H9 (cell line): ENCODE measurements at regions not wholly inside any gene's neighbourhood (a gene's known extent, or its start where the extent isn't known, plus 50 kb on each side); places are given as distances from the start of the nearest gene placed in this dataset.

ENCODE experiments used
- DNase-seq: peaks from one replicate; pipeline ENCODE4 v3.0.0-alpha.2; 2017
- H2AFZ ChIP-seq: one replicate; pipeline ENCODE4 v1.6.1; 2013; ENCODE audit warnings: mild to moderate bottlenecking, low read length, control low read depth, moderate library complexity
- H2AK5ac ChIP-seq: 2 replicates; pipeline ENCODE4 v1.6.1; 2013; ENCODE audit warnings: low read length, control low read depth, mixed read lengths; ENCODE audit not compliant: insufficient read length
- H2BK120ac ChIP-seq: one replicate; pipeline ENCODE4 v1.6.1; 2013; ENCODE audit warnings: low read depth, mild to moderate bottlenecking, low read length, control low read depth, inconsistent platforms; ENCODE audit not compliant: poor library complexity, severe bottlenecking
- H2BK12ac ChIP-seq: 2 replicates; pipeline ENCODE4 v1.6.1; 2013; ENCODE audit warnings: low read length, control low read depth, mixed read lengths, low read depth; ENCODE audit not compliant: insufficient read length
- H2BK15ac ChIP-seq: 2 replicates; pipeline ENCODE4 v1.6.1; 2013; ENCODE audit warnings: low read depth, low read length, control low read depth
- H2BK20ac ChIP-seq: one replicate; pipeline ENCODE4 v1.6.1; 2013; ENCODE audit warnings: low read depth, mild to moderate bottlenecking, low read length, control low read depth, inconsistent platforms; ENCODE audit not compliant: poor library complexity, severe bottlenecking
- H2BK5ac ChIP-seq: 2 replicates; pipeline ENCODE4 v1.6.1; 2013; ENCODE audit warnings: low read length, control low read depth, mixed read lengths; ENCODE audit not compliant: insufficient read length
- H3K14ac ChIP-seq: 2 replicates; pipeline ENCODE4 v1.6.1; 2013; ENCODE audit warnings: low read length, control low read depth; ENCODE audit not compliant: insufficient read depth
- H3K18ac ChIP-seq: 2 replicates; pipeline ENCODE4 v1.6.1; 2013; ENCODE audit warnings: low read depth, mild to moderate bottlenecking, mixed read lengths, low read length, control low read depth; ENCODE audit not compliant: insufficient read length
- H3K23ac ChIP-seq: 2 replicates; pipeline ENCODE4 v1.6.1; 2013; ENCODE audit warnings: low read length, control low read depth, mixed read lengths, low read depth; ENCODE audit not compliant: insufficient read length
- H3K23me2 ChIP-seq: 2 replicates; pipeline ENCODE4 v1.6.1; 2013; ENCODE audit warnings: low read depth, mild to moderate bottlenecking, mixed read lengths, low read length, control low read depth; ENCODE audit not compliant: insufficient read length, poor library complexity, severe bottlenecking
- H3K27ac ChIP-seq: 2 replicates; pipeline ENCODE4 v1.5.1; 2013; ENCODE audit warnings: low read length, control low read depth, mixed read lengths, low read depth; ENCODE audit not compliant: insufficient read length
- H3K27me3 ChIP-seq: 2 replicates; pipeline ENCODE4 v1.6.1; 2013; ENCODE audit warnings: low read length, control low read depth, inconsistent platforms; ENCODE audit not compliant: insufficient read depth
- H3K4ac ChIP-seq: 2 replicates; pipeline ENCODE4 v1.6.1; 2013; ENCODE audit warnings: low read depth, mild to moderate bottlenecking, control low read depth, inconsistent platforms, low read length, moderate library complexity
- H3K4me1 ChIP-seq: 2 replicates; pipeline ENCODE4 v1.6.1; 2013; ENCODE audit warnings: low read length, control low read depth, inconsistent platforms; ENCODE audit not compliant: insufficient read depth
- H3K4me2 ChIP-seq: 2 replicates; pipeline ENCODE4 v1.6.1; 2013; ENCODE audit warnings: low read length, control low read depth, mixed read lengths; ENCODE audit not compliant: insufficient read length, insufficient read depth
- H3K56ac ChIP-seq: 2 replicates; pipeline ENCODE4 v1.6.1; 2013; ENCODE audit warnings: low read depth, mild to moderate bottlenecking, mixed read lengths, low read length, control low read depth; ENCODE audit not compliant: insufficient read length
- H3K79me1 ChIP-seq: 2 replicates; pipeline ENCODE4 v1.6.1; 2013; ENCODE audit warnings: low read depth, mild to moderate bottlenecking, moderate library complexity, low read length, control low read depth, inconsistent platforms; ENCODE audit not compliant: insufficient read depth, poor library complexity, severe bottlenecking
- H3K79me2 ChIP-seq: 2 replicates; pipeline ENCODE4 v1.6.1; 2013; ENCODE audit warnings: low read length, control low read depth, inconsistent platforms; ENCODE audit not compliant: insufficient read depth
- H3K9ac ChIP-seq: 2 replicates; pipeline ENCODE4 v1.6.1; 2013; ENCODE audit warnings: low read length, control low read depth, mixed read lengths; ENCODE audit not compliant: insufficient read length; ENCODE audit errors: extremely low read depth
- H3K9me3 ChIP-seq: one replicate; pipeline ENCODE4 v1.6.1; 2013; ENCODE audit warnings: low read depth, low read length, inconsistent platforms; ENCODE audit not compliant: control insufficient read depth
- H3T11ph ChIP-seq: one replicate; pipeline ENCODE4 v1.6.1; 2013; ENCODE audit warnings: mild to moderate bottlenecking, low read length, control low read depth, inconsistent platforms
- H4K20me1 ChIP-seq: one replicate; pipeline ENCODE4 v1.6.1; 2013; ENCODE audit not compliant: control insufficient read depth, insufficient read length, insufficient read depth
- H4K5ac ChIP-seq: 2 replicates; pipeline ENCODE4 v1.6.1; 2013; ENCODE audit warnings: low read depth, mild to moderate bottlenecking, mixed read lengths, low read length, control low read depth; ENCODE audit not compliant: insufficient read length
- H4K8ac ChIP-seq: replicated peaks from 2 replicates; pipeline ENCODE4 v1.6.1; 2013; ENCODE audit warnings: low read length, control low read depth, mixed read lengths, low read depth; ENCODE audit not compliant: insufficient read length
- H4K91ac ChIP-seq: 2 replicates; pipeline ENCODE4 v1.6.1; 2013; ENCODE audit warnings: low read depth, mild to moderate bottlenecking, moderate library complexity, mixed read lengths, low read length, control low read depth; ENCODE audit not compliant: insufficient read length
- H3K27ac Mint-ChIP-seq, 3 experiments: 2 replicates in 2 of 3; 3 replicates in 1 of 3; pipeline ENCODE4 v1.8.0; 2020 to 2021; ENCODE audit warnings: mixed read lengths in 3 of 3, mild to moderate bottlenecking in 1 of 3, moderate library complexity in 1 of 3
- H3K27me3 Mint-ChIP-seq: 2 replicates; pipeline ENCODE4 v1.8.0; 2021; ENCODE audit warnings: low read depth, mild to moderate bottlenecking, moderate library complexity, mixed read lengths
- H3K36me3 Mint-ChIP-seq, 3 experiments: 2 replicates in 2 of 3; 3 replicates in 1 of 3; pipeline ENCODE4 v1.8.0; 2020 to 2021; ENCODE audit warnings: low read depth in 3 of 3, mixed read lengths in 3 of 3; ENCODE audit not compliant: insufficient read depth in 1 of 3
- H3K4me1 Mint-ChIP-seq, 2 experiments: 2 replicates each; pipeline ENCODE4 v1.8.0; 2020; ENCODE audit warnings: mixed read lengths in 2 of 2
- H3K4me3 Mint-ChIP-seq, 2 experiments: 2 replicates in 1 of 2; 3 replicates in 1 of 2; pipeline ENCODE4 v1.8.0; 2020 to 2021; ENCODE audit warnings: mild to moderate bottlenecking in 2 of 2, mixed read lengths in 2 of 2, moderate library complexity in 1 of 2
- H3K9me3 Mint-ChIP-seq, 2 experiments: 2 replicates in 1 of 2; 3 replicates in 1 of 2; pipeline ENCODE4 v1.8.0; 2020; ENCODE audit warnings: mild to moderate bottlenecking in 2 of 2, mixed read lengths in 2 of 2, moderate library complexity in 1 of 2
- CTCF ChIP-seq: fragments of 200-600 bp; sonication (generic); conservative IDR thresholded peaks from 3 replicates; pipeline ENCODE4 v1.8.0; 2021; ENCODE audit warnings: antibody characterized with exemption, mild to moderate bottlenecking
- WGBS: extraction: QIAGEN DNeasy Blood & Tissue Kit; methylation state at CpG from one replicate; pipeline ENCODE4 v1.1.7; 2013; ENCODE audit warnings: missing lambda C conversion rate, low lambda C conversion rate, mixed read lengths; ENCODE audit not compliant: insufficient read length; ENCODE audit errors: extremely low coverage; 5-methylcytosine and 5-hydroxymethylcytosine counted together

GRCh38 chr11:112499881-112500204, 239.2 kb upstream of the PLET1 start:
- Histone ChIP-seq H4K5ac (no peak overlapping the region), H3T11ph (no peak overlapping the region), H2BK5ac (no peak overlapping the region), H2BK15ac (no peak overlapping the region), H4K91ac (no peak overlapping the region), H3K56ac (no peak overlapping the region), H3K14ac (no peak overlapping the region), H2BK120ac (no peak overlapping the region), H4K8ac (no peak overlapping the region), H2BK20ac (no peak overlapping the region), H3K9me3 (no peaks in the 10 kb centered on the region), H3K23ac (no peak overlapping the region), H3K18ac (no peak overlapping the region), H2BK12ac (no peak overlapping the region), H3K23me2 (no peaks in the 10 kb centered on the region), H3K9ac (no peak overlapping the region), H2AK5ac (no peak overlapping the region), H3K4me2 (no peak overlapping the region), H2AFZ (no peak overlapping the region), H3K4ac (no peak overlapping the region), H4K20me1 (no peaks in the 10 kb centered on the region), H3K27me3 (no peaks in the 10 kb centered on the region), H3K79me2 (no peaks in the 10 kb centered on the region), H3K27ac (no peak overlapping the region), H3K4me1 (no peaks in the 10 kb centered on the region), H3K79me1 (no peaks in the 10 kb centered on the region)
- no peak for DNase-seq
- Mint-ChIP-seq H3K4me3 (no peak overlapping the region), H3K27me3 (peaks cover 2% of the 10 kb centered on the region; the same call in 1 of the 2 replicates), H3K36me3 (no peaks in the 10 kb centered on the region; a peak in 1 of 7 replicates), H3K4me1 (peaks cover 13 to 14% of the 10 kb centered on the region in 2 experiments), H3K9me3 (no peaks in the 10 kb centered on the region), H3K27ac (peak overlapping the region in 1 of 3 experiments; percentile 35; a peak in 1 of 7 replicates)
- no peak for TF ChIP-seq CTCF
- WGBS: no CpG with 5 or more reads among the region's 10 CpGs
